ENCODE measurements at regions not wholly inside any gene's neighbourhood (a gene's known extent, or its start where the extent isn't known, plus 50 kb on each side); places are given as distances from the start of the nearest gene placed in this dataset.
"Not testable (repeated sequence)": the region's sequence is repeated elsewhere in the genome, so short reads cannot be mapped to it uniquely, and the experiment has no call there.

GRCh38 chr1:118445156-118445555 lies 260.1 kb upstream of the SPAG17 start:
- DNase-seq: no peak

- no peak for DNase-seq
These were observed 257.2 kb upstream of the SPAG17 start for GRCh38 chr1:118442214-118442613.

- DNase-seq: no peak
These were observed 252.6 kb upstream of the SPAG17 start for GRCh38 chr1:118437664-118438063.

- no peak for DNase-seq
These were observed 244.8 kb upstream of the SPAG17 start for GRCh38 chr1:118429856-118430255.

- DNase-seq: no peak
These were observed 236.9 kb upstream of the SPAG17 start for GRCh38 chr1:118421868-118422350.

GRCh38 chr1:118404024-118404423 lies 219.0 kb upstream of the SPAG17 start:
- DNase-seq: no peak

GRCh38 chr1:118397496-118397859 lies 212.4 kb upstream of the SPAG17 start:
- DNase-seq: no peak

- DNase-seq: no peak
These were observed 211.9 kb upstream of the SPAG17 start for GRCh38 chr1:118396829-118397495.

GRCh38 chr1:118396279-118396678 lies 211.3 kb upstream of the SPAG17 start:
- no peak for DNase-seq

GRCh38 chr1:118395430-118395991 lies 210.5 kb upstream of the SPAG17 start:
- no peak for DNase-seq

- DNase-seq: no peak
These were observed 205.9 kb upstream of the SPAG17 start for GRCh38 chr1:118390955-118391354.

- no peak for DNase-seq
These were observed 203.4 kb upstream of the SPAG17 start for GRCh38 chr1:118388301-118388959.

GRCh38 chr1:118381197-118381869 lies 196.3 kb upstream of the SPAG17 start:
- DNase-seq: no peak

GRCh38 chr1:118377183-118377582 lies 192.2 kb upstream of the SPAG17 start:
- not testable (repeated sequence) for DNase-seq

- DNase-seq: no peak
These were observed 186.6 kb upstream of the SPAG17 start for GRCh38 chr1:118371612-118372011.

GRCh38 chr1:118370861-118371260 lies 185.8 kb upstream of the SPAG17 start:
- DNase-seq: no peak

- no peak for DNase-seq
These were observed 181.3 kb upstream of the SPAG17 start for GRCh38 chr1:118366286-118366685.

- no peak for DNase-seq
These were observed 179.9 kb upstream of the SPAG17 start for GRCh38 chr1:118364882-118365281.

GRCh38 chr1:118363396-118363795 lies 178.4 kb upstream of the SPAG17 start:
- DNase-seq: no peak

- DNase-seq: no peak
These were observed 175.8 kb upstream of the SPAG17 start for GRCh38 chr1:118360817-118361216.

GRCh38 chr1:118346936-118347335 lies 161.9 kb upstream of the SPAG17 start:
- no peak for DNase-seq

GRCh38 chr1:118340928-118341910 lies 156.2 kb upstream of the SPAG17 start:
- no peak for DNase-seq

Measured in NCI-H510A (cell line).